Stimulated activated memory B cell treated with anti-CD40 and anti-IgM and Interleukin-4, amounts not matched to agents 10 μg/mL and 1 μg/mL and 100 μg/mL, for 72 hours (primary cell): ENCODE measurements at regions not wholly inside any gene's neighbourhood (a gene's known extent, or its start where the extent isn't known, plus 50 kb on each side); places are given as distances from the start of the nearest gene placed in this dataset.
A peak's percentile ranks its signal among the peaks of the same experiment; 100 is the strongest.

Experiments used
- ATAC-seq: fragments of 150-1000 bp; cut with Tn5 transposase; 2 replicates; pipeline ENCODE4 v1.10.0; 2021
- H3K27ac Mint-ChIP-seq: one replicate; pipeline ENCODE4 v1.8.0; 2022; ENCODE audit warnings: mild to moderate bottlenecking, mixed read lengths
- H3K27me3 Mint-ChIP-seq: one replicate; pipeline ENCODE4 v1.8.0; 2022; ENCODE audit warnings: mixed read lengths
- H3K36me3 Mint-ChIP-seq: one replicate; pipeline ENCODE4 v1.8.0; 2022; ENCODE audit warnings: mixed read lengths
- H3K4me1 Mint-ChIP-seq: one replicate; pipeline ENCODE4 v1.8.0; 2022; ENCODE audit warnings: mixed read lengths
- H3K4me3 Mint-ChIP-seq: one replicate; pipeline ENCODE4 v1.8.0; 2022; ENCODE audit warnings: mild to moderate bottlenecking, moderate library complexity, mixed read lengths
- H3K9me3 Mint-ChIP-seq: one replicate; pipeline ENCODE4 v1.8.0; 2022; ENCODE audit warnings: mixed read lengths

- H3K9me3 Mint-ChIP-seq: no peaks in the 10 kb centered on the region
These were observed 664.8 kb downstream of the PCDH18 start for GRCh38 chr4:136867465-136867864.

DNA sequence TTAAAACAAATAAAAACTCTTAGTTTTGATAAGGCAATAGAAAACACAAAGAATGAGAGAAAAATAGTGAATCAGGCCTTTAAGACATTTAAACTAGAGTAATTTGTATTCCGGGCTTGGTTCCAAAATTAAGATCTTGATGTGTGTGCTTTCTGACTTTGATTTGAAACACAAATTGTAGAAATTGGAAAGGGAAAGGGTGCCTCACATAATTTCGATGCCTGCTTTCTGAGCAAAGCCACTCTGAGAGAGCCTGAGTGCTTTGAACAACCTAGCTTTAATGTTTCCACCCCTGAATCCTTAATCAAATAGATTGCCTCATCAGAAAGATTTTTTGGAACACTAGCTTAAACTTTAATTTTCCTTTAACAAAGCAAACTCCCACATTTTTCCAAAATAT lies 666.8 kb downstream of the PCDH18 start:
- no peaks in the 10 kb centered on the region for H3K27me3 Mint-ChIP-seq
- H3K4me3 Mint-ChIP-seq: no peak overlapping the region
- no peak for ATAC-seq
- no peaks in the 10 kb centered on the region for H3K9me3 Mint-ChIP-seq
- H3K27ac Mint-ChIP-seq: no peak overlapping the region
- H3K36me3 Mint-ChIP-seq: no peaks in the 10 kb centered on the region
- H3K4me1 Mint-ChIP-seq: no peaks in the 10 kb centered on the region

More at GRCh38 chr4:136867465-136867864, 664.8 kb downstream of the PCDH18 start:
- no peaks in the 10 kb centered on the region for H3K4me1 Mint-ChIP-seq
- ATAC-seq: peak; percentile 36
- H3K36me3 Mint-ChIP-seq: no peaks in the 10 kb centered on the region
- no peaks in the 10 kb centered on the region for H3K27me3 Mint-ChIP-seq
- H3K27ac Mint-ChIP-seq: no peak overlapping the region
- no peak overlapping the region for H3K4me3 Mint-ChIP-seq

DNA sequence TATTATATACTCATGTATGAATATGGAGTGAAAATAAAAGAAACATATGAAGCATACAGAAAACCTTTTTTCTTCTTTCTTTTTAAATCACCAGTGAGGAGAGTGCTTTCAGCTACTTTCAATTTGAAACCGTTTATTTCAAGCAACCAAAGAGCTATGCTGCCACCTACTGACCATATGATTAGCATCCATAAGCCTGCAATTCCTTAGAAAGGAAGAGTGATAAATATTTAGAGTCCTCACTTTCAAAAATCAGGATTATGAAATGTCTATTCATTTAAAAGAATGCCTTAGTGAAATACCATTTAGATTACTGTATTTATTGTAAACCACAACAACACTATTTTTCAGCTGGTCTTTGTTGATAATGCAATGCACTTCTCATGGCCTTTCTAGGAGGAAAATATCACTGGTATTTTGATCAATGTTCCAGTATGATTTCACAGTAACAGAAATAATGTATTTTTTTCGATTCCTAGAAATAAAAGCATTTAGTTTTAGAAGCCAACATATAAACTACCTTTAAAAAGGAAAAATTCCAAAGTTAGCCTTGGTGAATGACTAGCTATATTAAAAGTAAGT lies 667.6 kb downstream of the PCDH18 start:
- Mint-ChIP-seq H3K4me1 (no peaks in the 10 kb centered on the region), H3K36me3 (no peaks in the 10 kb centered on the region), H3K27me3 (no peaks in the 10 kb centered on the region), H3K9me3 (no peaks in the 10 kb centered on the region), H3K4me3 (no peak overlapping the region), H3K27ac (no peak overlapping the region)
- peak; percentile 65 for ATAC-seq

DNA sequence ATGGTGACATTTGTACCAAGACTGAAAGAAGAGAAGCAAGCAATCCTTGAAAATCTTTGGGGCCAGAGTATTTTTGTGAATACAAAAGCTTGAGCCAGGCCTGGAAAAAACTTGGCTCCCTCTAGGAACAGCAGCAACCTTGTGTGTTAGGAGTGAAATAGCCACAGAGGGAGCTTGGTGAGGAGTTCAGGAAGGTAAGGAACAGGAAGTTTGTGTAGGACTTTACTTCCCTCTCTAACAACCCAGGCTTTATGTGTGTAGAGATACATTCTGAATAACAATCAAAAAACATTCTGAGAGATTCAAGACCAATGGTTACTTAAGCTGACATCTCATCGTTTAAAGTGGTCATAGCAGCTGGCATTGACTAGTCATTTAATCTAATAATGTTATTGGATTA lies 668.5 kb downstream of the PCDH18 start:
- no peaks in the 10 kb centered on the region for H3K27me3 Mint-ChIP-seq
- H3K4me3 Mint-ChIP-seq: no peak overlapping the region
- ATAC-seq: no peak
- no peaks in the 10 kb centered on the region for H3K4me1 Mint-ChIP-seq
- no peaks in the 10 kb centered on the region for H3K9me3 Mint-ChIP-seq
- H3K36me3 Mint-ChIP-seq: no peaks in the 10 kb centered on the region
- no peak overlapping the region for H3K27ac Mint-ChIP-seq

GRCh38 chr4:136862653-136863052 lies 669.6 kb downstream of the PCDH18 start:
- Mint-ChIP-seq H3K36me3 (no peaks in the 10 kb centered on the region), H3K9me3 (no peaks in the 10 kb centered on the region), H3K27ac (no peak overlapping the region), H3K4me1 (no peaks in the 10 kb centered on the region), H3K4me3 (no peak overlapping the region), H3K27me3 (no peaks in the 10 kb centered on the region)
- no peak for ATAC-seq

GRCh38 chr4:136861091-136861490 lies 671.2 kb downstream of the PCDH18 start:
- Mint-ChIP-seq H3K4me1 (no peaks in the 10 kb centered on the region), H3K27ac (no peak overlapping the region), H3K27me3 (no peaks in the 10 kb centered on the region), H3K9me3 (no peaks in the 10 kb centered on the region), H3K36me3 (no peaks in the 10 kb centered on the region), H3K4me3 (no peak overlapping the region)
- no peak for ATAC-seq

GRCh38 chr4:136858903-136859302 lies 673.4 kb downstream of the PCDH18 start:
- no peaks in the 10 kb centered on the region for H3K27me3 Mint-ChIP-seq
- no peak overlapping the region for H3K4me3 Mint-ChIP-seq
- no peaks in the 10 kb centered on the region for H3K4me1 Mint-ChIP-seq
- no peak for ATAC-seq
- H3K9me3 Mint-ChIP-seq: peaks cover 10% of the 10 kb centered on the region
- no peak overlapping the region for H3K27ac Mint-ChIP-seq
- no peaks in the 10 kb centered on the region for H3K36me3 Mint-ChIP-seq

GRCh38 chr4:136855886-136856285 lies 676.4 kb downstream of the PCDH18 start:
- H3K9me3 Mint-ChIP-seq: peaks cover 10% of the 10 kb centered on the region
- no peaks in the 10 kb centered on the region for H3K27me3 Mint-ChIP-seq
- no peak overlapping the region for H3K4me3 Mint-ChIP-seq
- ATAC-seq: no peak
- H3K27ac Mint-ChIP-seq: no peak overlapping the region
- H3K36me3 Mint-ChIP-seq: no peaks in the 10 kb centered on the region
- H3K4me1 Mint-ChIP-seq: no peaks in the 10 kb centered on the region

DNA sequence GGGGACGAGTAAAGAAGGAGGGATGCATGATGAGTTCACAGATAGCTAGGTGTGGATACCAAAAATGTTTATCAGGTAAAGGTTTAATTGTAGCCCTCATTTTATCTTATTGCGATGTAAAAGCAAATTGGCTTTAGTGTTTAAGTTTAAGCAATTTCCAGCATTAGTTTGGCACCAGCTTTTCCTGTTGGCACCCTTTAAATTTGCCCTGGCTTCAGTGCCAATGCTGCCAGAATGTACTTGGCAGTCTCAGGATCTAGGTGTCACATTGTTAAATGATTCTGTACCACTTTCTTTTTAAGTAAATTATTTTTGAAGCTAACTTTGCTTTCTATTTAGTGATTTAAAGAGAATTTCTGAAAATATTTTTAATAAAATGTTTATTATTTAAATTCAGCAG lies 681.8 kb downstream of the PCDH18 start:
- ATAC-seq: no peak
- Mint-ChIP-seq H3K36me3 (no peaks in the 10 kb centered on the region), H3K4me3 (no peak overlapping the region), H3K9me3 (peaks cover 15% of the 10 kb centered on the region), H3K27me3 (no peaks in the 10 kb centered on the region), H3K4me1 (no peaks in the 10 kb centered on the region), H3K27ac (no peak overlapping the region)

DNA sequence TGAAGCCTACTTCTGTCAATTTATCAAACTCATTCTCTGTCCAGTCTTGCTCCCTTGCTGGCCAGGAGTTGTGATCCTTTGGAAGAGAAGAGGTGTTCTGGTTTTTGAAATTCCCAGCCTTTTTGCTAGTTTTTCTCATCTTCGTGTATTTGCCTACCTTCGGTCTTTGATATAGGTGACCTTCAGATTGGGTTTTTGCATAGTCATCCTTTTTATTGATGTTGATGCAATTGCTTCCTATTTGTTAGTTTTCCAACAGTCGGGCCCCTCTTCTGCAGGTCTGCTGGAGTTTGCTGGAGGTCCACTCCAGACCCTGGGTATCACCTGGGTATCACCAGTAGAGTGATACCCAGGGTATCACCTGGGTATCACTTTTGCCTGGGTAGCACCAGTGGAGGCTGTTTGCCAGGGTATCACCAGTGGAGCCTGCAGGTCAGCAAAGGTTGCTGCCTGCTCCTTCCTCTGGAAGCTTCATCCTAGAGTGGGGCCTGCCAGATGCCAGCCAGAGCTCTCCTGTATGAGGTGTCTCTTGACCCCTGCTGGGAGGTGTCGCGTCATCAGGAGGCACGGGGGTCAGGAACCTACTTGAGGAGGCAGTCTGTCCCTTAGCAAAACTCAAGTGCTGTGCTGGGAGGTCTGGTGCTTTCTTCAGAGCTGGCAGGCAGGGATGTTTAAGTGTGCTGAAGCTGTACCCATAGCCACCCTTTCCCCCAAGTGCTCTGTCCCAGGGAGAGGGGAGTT lies 684.2 kb downstream of the PCDH18 start:
- Mint-ChIP-seq H3K36me3 (no peaks in the 10 kb centered on the region), H3K4me1 (no peaks in the 10 kb centered on the region), H3K4me3 (no peak overlapping the region), H3K27ac (no peak overlapping the region), H3K9me3 (peaks cover 14% of the 10 kb centered on the region), H3K27me3 (no peaks in the 10 kb centered on the region)
- ATAC-seq: no peak

GRCh38 chr4:136841526-136841925 lies 690.8 kb downstream of the PCDH18 start:
- H3K27me3 Mint-ChIP-seq: no peaks in the 10 kb centered on the region
- no peaks in the 10 kb centered on the region for H3K36me3 Mint-ChIP-seq
- ATAC-seq: no peak
- H3K4me1 Mint-ChIP-seq: no peaks in the 10 kb centered on the region
- no peak overlapping the region for H3K27ac Mint-ChIP-seq
- peaks cover 20% of the 10 kb centered on the region for H3K9me3 Mint-ChIP-seq
- H3K4me3 Mint-ChIP-seq: no peak overlapping the region

DNA sequence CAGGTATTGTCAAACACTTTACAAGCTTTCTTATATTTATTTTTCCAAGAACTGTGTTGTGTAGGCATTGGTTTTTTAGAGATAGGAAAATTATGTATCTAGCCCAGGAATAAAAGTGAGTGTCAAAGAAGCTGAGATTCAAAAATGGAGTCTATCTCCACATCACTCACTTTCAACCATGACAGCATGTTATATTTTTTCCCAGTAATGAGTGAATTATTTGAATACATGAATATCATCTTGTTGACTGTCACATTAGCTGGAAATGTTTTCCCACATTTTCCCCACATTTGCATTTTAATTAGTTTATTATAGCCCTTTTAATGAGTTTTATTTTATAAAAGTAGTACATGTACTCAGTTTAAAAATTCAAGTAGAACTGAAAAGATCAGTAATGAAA lies 693.7 kb downstream of the PCDH18 start:
- H3K4me1 Mint-ChIP-seq: no peaks in the 10 kb centered on the region
- H3K9me3 Mint-ChIP-seq: peaks cover 10% of the 10 kb centered on the region
- H3K27ac Mint-ChIP-seq: no peak overlapping the region
- no peaks in the 10 kb centered on the region for H3K36me3 Mint-ChIP-seq
- ATAC-seq: no peak
- H3K27me3 Mint-ChIP-seq: no peaks in the 10 kb centered on the region
- H3K4me3 Mint-ChIP-seq: no peak overlapping the region

DNA sequence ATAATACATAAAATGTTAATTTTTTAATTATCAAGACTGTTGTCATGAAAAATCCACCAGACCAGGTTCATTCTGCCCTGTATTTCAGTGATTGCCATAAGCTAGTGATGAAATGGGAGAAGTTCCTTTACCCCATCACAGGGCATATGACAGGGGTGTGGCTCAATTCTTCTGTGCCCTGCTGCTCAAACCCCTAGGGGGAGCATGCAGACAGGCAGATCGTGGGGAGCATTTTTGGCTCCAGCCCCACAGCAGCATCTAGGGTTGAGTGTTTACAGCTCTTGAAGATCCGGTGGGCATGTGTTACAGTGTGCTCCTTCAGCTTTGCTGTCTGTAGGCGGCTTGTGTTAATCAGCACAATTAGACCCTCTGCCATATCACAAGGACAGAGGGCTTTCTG lies 700.7 kb downstream of the PCDH18 start:
- H3K36me3 Mint-ChIP-seq: no peaks in the 10 kb centered on the region
- no peaks in the 10 kb centered on the region for H3K27me3 Mint-ChIP-seq
- peaks cover 5% of the 10 kb centered on the region for H3K9me3 Mint-ChIP-seq
- ATAC-seq: no peak
- H3K4me1 Mint-ChIP-seq: no peaks in the 10 kb centered on the region
- no peak overlapping the region for H3K27ac Mint-ChIP-seq
- H3K4me3 Mint-ChIP-seq: no peak overlapping the region

GRCh38 chr4:136829280-136829679 lies 703.0 kb downstream of the PCDH18 start:
- H3K4me3 Mint-ChIP-seq: no peak overlapping the region
- no peak overlapping the region for H3K27ac Mint-ChIP-seq
- H3K36me3 Mint-ChIP-seq: no peaks in the 10 kb centered on the region
- H3K4me1 Mint-ChIP-seq: no peaks in the 10 kb centered on the region
- H3K27me3 Mint-ChIP-seq: no peaks in the 10 kb centered on the region
- ATAC-seq: no peak
- H3K9me3 Mint-ChIP-seq: peaks cover 3% of the 10 kb centered on the region

DNA sequence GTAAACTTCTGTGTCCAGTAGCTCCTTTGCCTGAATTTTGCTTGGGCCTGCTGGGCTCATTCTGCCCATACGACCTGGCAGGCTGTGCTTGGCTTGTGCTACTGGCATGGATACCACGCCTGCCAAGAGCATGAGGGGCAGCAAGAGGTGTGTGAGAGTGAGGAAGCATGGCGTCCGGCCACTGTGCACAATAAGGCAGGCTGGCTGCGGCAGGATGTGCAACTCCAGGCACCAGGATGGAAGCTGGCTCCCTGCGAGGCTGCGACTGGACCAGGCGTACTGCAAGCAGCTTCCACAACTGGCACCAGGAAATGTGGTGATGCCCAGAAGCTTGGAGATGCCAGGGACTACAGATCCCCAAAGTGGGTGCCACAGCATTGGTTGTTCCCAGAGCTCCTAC lies 709.3 kb downstream of the PCDH18 start:
- H3K4me1 Mint-ChIP-seq: no peaks in the 10 kb centered on the region

GRCh38 chr4:136818811-136819330 lies 713.4 kb downstream of the PCDH18 start:
- H3K9me3 Mint-ChIP-seq: no peaks in the 10 kb centered on the region
- no peak overlapping the region for H3K4me3 Mint-ChIP-seq
- H3K27me3 Mint-ChIP-seq: no peaks in the 10 kb centered on the region
- no peak for ATAC-seq
- no peaks in the 10 kb centered on the region for H3K36me3 Mint-ChIP-seq
- H3K27ac Mint-ChIP-seq: no peak overlapping the region
- H3K4me1 Mint-ChIP-seq: no peaks in the 10 kb centered on the region

More for the DNA sequence above, 709.3 kb downstream of the PCDH18 start:
- Mint-ChIP-seq H3K9me3 (no peaks in the 10 kb centered on the region), H3K27ac (no peak overlapping the region), H3K27me3 (no peaks in the 10 kb centered on the region), H3K36me3 (no peaks in the 10 kb centered on the region), H3K4me3 (no peak overlapping the region)
- ATAC-seq: no peak
